ENCODE measurements at regions not wholly inside any gene's neighbourhood (a gene's known extent, or its start where the extent isn't known, plus 50 kb on each side); places are given as distances from the start of the nearest gene placed in this dataset.

GRCh38 chr4:22014222-22014741 is 65.7 kb upstream of the KCNIP4 start:
- no peak for DNase-seq

GRCh38 chr4:22003878-22004277 is 55.3 kb upstream of the KCNIP4 start:
- no peak for DNase-seq
